ENCODE measurements at regions not wholly inside any gene's neighbourhood (a gene's known extent, or its start where the extent isn't known, plus 50 kb on each side); places are given as distances from the start of the nearest gene placed in this dataset.

DNA sequence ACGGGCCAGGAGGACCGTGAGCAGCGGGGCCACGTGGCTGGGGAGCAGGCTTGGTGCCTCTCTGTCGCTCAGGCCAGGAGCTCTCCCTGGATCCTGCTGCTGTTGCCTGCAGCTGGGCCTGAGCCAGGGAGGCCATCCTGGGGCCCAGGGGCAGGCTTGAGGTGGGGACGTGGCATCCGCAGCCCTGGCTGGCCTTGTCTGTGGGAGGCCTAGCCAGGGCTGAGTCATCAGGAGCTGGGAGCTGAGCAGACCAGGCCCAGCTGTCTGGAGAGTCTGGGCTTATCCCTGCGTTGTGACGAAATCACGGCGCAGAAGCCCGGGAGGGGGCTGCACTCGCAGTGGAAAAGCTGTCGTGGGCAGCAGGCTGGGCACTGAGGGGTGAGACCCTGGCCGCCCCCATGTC, 138.8 kb upstream of the COL5A1 start:
- DNase-seq, result no peak

- DNase-seq, result no peak
Measured at GRCh38 chr9:134503301-134504105, 138.1 kb upstream of the COL5A1 start.

DNA sequence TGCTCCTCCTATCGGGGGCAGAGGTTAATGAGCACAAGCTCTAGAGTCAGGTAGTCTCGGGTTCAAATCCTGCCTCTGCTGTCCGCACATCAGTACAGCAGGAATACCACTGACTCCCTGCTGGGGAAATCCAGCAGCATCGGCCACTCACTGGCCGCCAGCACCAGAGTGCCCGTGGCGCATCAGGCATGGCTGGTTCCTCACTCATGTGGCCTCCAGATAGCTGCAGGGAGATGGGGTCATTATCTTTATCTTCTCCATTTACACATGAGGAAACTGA, 137.6 kb upstream of the COL5A1 start:
- DNase-seq, result no peak

DNA sequence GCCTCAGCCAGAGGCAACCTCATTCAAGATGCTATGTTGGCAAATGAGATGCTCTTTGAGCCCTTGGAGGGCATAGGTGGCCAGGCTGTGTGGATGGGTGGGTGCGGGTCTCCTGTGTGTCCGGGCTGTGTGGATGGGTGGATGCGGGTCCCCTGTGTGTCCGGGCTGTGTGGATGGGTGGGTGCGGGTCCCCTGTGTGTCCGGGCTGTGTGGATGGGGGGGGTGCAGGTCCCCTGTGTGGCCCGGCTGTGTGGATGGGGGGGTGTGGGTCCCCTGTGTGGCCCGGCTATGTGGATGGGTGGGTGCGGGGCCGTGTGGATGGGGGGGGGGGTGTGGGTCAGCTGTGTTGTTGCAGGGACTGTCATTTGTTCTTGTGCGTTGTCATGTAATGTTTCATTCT, 136.6 kb upstream of the COL5A1 start:
- no peak for DNase-seq

GRCh38 chr9:134509281-134509680, 132.3 kb upstream of the COL5A1 start:
- no peak for DNase-seq

DNA sequence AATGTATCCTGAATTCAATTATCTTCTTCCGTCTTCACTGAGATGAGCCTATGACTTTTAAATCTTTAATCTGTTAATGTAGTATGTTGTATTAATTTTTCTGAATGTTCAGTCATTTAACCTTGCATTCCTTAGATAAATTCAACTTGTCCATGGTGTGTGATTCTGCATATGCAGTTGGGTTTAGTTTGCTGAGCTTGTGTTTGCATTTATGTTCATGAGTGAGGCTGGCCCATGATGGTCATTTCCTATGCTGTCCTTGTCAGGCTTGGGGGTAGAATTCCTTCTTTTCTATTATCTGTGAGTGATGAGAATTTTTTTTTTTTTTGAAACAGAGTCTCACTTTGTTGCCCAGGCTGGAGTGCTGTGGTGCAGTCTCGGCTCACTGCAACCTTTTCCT, 131.8 kb upstream of the COL5A1 start:
- no peak for DNase-seq

DNA sequence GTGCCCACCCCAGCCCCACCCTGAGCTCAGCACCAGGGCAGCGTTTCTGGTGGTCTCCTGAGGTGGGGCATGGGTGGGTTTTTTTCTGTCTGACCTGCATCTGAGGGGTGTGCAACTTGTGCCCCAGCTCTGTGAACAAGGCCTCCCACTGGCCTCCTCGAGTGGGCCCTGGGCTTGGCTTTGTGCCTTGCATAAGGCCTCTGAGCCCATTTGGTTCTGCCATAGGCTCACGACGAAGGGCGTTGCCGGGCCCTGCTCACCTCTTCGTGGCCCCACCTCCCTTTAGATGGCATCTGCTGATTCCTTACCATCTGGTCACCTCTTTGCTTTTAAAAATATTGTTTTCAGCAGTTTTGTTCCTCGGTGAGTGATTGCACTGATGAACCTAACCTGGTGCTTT, 127.1 kb upstream of the COL5A1 start:
- no peak for DNase-seq

GRCh38 chr9:134515026-134515821, 126.4 kb upstream of the COL5A1 start:
- no peak for DNase-seq

GRCh38 chr9:134516464-134516863, 125.1 kb upstream of the COL5A1 start:
- no peak for DNase-seq

- DNase-seq, result no peak
Measured at GRCh38 chr9:134517069-134517680, 124.4 kb upstream of the COL5A1 start.

DNA sequence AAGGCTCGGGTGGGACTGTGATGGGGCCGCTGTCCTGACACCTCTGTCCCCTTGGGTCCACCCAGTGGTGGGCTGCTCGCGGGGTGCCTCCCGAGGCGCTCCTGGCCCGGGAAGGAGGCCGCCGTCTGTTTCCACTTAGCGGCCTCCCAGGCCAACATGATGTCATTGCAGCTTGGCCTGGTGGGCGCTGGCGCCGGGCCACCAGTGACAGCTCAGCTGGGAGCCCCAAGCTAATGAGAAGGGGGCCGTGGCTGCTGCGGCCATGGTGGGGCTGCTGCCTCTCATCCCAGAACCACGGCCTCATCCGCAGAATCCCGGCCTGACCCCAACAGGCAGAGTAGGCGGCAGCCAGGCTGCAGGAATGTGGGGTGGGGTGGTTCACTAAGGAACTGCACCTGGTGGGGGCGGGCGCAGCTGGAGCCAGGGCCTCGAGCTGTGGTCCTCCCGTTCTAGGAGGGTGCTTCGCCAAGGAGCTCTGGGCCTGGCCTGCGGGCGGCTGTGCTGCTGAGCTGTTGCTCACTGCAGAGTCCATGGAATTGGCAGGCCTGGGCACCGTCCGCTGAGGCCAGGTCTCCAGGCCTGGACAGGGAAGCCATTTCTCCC, 123.5 kb upstream of the COL5A1 start:
- no peak for DNase-seq

DNA sequence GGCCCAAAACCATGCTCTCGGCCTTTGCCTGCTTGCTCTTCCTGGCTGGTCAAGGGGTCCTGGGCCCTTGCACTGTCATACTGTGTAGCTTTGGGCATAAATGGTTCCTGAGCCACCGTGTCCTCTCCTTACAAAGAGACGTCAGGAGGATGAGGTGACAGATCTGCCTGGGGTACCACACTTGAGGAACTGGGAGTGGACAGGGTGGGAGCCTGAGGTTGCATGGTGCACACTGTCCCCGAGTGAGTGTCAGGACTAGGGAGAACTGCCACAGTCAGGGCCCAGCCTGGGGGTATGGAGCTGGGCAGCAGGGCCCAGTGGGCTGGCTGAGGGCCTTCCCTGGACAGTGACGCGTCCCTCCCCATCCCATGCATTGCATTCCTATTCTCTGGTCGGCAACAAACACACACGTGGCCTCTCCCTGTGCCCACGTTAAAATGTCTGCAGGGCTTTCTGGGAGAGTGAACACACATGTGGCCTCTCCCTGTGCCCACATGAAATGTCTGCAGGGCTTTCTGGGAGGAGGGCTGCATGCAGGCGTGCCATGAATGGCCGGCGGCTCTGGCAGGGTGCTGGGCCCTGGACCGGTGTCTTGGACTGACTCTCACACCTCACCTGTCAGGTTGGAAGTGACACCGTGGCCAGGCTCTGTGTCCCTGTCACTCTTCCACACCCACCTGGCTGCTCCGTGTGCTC, 122.1 kb upstream of the COL5A1 start:
- no peak for DNase-seq

DNA sequence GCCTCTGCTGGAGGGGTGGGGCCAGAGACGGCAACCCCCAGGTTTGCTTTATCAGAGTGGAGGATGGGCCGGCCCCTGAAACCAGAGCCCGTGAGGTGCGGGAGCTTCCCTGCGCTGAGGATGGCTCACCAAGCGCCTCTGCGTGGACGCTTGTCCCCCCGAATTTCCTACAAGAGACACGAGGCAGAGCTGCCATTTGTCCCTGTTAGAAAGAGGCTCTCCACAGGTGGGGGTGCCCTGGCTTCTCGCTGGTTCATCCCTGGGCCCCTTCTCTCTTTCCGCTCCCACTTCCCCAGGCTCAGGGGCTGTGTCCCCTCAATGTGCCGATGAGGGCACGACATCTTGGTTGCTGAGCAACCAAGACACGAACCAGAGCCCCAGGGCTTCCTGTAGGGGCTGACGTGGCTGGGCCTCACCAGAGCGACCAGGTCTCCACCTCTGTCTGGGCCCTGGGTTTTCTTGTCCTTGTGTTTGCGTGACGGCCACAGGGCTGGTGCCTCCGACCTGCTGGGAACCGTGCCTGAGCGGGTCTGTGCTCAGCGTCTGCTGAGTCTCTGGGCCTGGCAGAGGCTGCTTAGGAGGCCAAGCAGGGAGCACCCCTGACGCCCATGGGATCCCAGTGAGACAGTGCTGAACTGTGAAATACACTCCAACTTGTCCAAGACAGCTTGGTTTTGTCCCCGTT, 119.6 kb upstream of the COL5A1 start:
- no peak for DNase-seq

DNA sequence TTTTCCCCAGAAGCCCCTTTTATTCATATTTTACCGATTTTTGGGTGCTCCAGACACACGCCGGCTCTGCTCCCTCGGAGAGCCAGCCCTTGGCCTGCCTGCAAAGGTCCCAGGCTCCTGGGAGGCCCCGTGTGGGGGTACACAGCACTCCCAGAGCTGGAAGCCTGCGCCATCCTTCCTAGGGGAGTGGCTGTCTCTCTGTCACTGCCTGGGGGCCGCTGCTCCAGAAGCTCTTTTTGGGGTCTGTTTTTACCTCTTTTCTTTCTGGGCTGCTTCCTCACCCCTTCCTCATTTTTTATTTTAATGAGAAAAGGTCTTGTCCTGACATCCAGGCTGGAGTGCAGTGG, 119.1 kb upstream of the COL5A1 start:
- no peak for DNase-seq

DNA sequence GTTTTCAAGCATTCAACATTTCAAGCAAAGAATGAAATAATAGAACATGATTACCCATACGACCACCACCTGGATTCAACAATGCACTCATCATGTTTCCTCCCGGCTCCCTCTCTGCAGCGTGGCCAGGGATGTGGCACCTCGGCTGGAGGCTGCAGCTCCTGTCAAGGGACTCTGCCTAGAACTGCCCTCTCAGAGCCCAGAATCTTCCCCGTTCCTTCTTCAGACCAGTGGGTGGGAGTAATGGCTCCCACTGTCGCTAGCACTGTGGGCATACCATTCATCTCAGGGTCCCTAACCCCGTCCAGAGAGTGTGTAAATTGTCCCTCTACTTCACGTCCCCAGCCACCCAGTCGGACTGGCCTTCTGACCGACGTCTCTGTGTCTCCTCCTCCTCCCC, 118.6 kb upstream of the COL5A1 start:
- no peak for DNase-seq

DNA sequence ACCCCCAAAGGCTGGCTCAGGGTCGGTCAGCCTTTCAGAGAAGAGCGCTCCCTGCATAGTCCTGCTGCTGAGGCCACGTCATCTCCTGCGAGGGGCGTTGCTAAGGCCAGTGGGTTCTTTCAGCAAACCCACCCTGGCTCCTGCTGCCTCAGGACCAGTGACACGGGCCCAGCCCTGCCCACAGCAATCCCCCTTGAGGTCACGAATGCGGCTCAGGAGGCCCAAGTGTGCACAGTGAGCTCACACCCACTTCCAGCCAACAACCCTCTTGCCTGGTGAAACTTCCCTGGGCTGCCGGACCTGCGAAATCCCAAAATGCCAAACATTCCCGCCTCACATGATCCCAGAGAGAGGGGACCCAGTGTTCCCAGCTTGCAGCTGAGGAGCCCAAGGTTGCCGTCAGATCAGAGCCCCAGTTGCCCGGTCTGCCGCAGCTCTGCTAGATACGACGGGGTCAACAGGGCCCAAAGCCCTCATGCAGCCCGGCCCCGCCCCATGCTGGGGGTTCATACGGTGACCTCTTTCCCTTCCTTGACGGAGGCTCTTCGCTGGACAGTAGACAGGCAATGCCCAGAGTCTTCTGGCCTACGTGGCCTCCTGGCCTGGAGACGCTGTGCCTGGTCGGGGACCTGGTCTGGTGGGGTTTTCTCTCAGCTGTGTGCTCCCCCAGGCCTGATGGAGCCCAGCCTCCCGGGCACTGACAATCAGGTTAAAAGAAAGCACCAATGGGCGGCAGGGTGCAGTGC, 116.4 kb upstream of the COL5A1 start:
- DNase-seq, result no peak

DNA sequence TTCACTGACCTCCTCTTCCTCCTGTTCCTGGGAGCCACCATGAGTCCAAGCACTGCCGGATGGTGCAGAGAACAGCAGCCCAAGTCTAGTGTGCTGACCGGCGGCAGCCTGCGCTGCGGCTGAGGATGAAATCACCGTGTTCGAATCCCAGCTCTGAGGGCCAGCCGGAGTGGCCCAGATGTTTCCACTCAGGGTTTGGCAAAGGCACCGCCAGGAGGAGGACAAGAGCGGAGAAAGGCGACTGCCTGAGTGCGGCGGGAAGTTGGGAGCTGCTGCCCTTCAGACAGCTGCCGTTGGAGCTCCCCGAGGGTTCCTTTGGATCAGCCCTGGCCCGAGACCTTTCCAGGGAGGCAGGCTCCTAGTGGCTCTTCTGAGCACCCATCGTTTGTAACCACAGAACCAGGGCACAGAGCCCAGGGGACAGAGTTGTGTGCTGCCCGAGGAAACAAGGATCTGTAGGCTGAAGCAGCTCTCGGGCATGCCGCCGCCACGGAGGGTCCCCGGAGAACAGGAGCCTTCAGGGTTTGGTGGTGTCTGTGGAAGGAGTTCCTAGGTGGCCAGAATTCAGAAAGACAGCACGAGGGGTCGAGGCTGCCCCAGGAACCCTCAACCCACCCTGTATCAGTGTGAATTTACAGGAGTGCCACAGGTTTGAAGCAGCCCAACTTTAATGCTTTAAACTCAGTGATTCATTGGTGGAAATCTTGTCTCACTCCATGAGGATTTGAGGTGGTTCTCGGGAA, 115.6 kb upstream of the COL5A1 start:
- no peak for DNase-seq

- no peak for DNase-seq
Measured at GRCh38 chr9:134526584-134527477, 114.8 kb upstream of the COL5A1 start.

DNA sequence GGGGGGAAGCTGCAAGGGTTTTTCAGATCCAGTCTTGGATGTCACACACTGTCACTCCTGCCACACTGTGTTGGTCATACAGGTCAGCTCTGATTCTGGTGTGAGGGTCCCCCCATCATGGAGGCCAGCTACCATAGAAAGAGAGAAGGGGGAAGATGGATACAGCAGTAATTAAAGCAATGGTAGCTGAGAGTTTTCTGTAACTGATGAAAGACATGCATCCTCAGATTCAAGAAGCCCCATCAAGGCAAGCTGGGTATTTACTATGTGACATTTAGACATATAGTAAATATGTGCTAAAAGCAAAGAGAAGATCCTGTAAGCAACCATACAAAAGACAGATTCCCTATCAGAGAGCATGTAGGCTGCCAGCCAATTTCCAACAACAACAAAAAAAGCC, 110.9 kb upstream of the COL5A1 start:
- no peak for DNase-seq

Data from NCI-H1694 (cell line).